AML-193 (cell line): ENCODE measurements at regions not wholly inside any gene's neighbourhood (a gene's known extent, or its start where the extent isn't known, plus 50 kb on each side); places are given as distances from the start of the nearest gene placed in this dataset.

Experiments
- DNase-seq, 2 experiments: peaks; one replicate each; lab custom pipeline; 2025; lab: John Stamatoyannopoulos, UW

GRCh38 chr14:96980835-96981234 is 183.7 kb downstream of the VRK1 start:
- no peak for DNase-seq

DNA sequence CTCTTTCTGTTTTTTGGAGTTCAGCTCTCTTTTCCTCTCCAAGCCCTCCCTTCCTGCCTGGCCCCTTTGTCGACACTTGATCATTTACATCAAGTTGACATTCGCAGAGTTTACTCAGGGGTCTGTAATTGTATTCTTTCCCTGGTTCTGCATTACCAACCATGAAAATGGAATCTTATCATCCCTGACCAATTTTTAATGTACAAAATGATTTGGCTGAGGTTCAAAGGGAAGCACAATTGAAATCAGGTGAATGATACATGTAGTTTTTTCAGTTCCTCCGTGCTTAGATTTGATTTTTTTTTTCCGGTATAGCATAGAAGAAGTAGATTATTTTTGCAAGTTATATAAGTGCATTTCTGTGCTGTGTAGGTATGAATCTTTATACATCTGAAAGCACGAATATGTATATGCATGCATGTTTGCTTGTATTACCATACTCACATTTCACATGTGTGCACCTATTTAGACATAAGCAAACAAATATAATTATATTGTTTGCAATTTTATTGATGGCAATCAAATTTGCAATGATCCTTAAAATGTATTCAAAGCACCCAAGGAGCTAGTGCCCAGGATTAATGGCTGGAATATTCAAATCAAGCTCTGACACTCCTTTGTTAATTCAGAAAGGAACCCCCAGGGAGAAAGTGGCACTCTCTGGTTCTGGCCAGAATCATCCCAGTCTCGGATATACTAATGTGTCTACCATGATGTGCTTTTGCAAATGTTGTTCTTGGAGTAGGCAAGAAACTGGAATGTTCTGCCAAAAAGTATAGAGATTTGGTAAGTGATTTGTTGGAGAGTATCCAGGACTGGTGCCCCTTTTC is 189.3 kb downstream of the VRK1 start:
- no peak for DNase-seq

- no peak for DNase-seq
These were observed 189.9 kb downstream of the VRK1 start for GRCh38 chr14:96987086-96987474.

GRCh38 chr14:96987771-96988170 is 190.6 kb downstream of the VRK1 start:
- DNase-seq, result no peak

DNA sequence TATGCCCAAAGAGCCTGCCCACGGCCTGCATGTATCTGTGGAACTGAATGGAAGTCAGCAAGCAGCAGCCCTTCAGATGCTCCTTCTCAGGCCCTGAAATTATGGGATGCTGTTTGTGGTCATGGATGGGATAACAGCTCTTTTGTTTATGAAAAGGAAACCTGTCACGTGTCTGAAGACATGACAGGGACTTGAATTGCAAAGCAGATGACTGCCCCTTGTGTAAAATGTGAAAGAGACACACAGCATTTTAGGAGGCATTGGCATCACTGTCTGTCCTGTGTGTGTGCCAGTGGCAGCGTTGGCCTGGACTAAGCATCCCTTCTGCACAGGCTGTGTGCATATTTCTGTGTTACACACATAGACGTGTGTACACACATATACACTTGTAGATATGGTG is 192.1 kb downstream of the VRK1 start:
- DNase-seq, result no peak

DNA sequence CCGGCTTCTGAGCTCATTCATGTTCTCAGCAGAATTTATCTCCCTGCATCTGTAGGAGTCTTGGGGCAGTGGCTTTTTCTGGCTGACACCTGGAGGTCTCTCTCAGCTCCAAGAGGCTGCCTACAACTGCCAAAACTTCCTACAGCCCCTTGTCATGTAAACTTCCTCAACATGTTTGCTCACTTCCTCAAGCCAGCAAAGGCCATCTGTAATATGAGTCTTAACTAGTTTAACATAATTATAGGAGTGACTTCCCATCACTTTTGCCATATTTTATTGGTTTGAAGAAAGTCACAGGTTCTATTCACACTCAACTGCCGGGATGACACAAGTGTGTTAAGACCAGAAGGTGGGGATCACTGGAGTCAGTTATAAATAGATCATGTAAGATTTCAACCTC is 194.0 kb downstream of the VRK1 start:
- no peak for DNase-seq

- DNase-seq, result no peak
These were observed 197.8 kb downstream of the VRK1 start for GRCh38 chr14:96994999-96995398.

- DNase-seq, result no peak
These were observed 200.1 kb downstream of the VRK1 start for GRCh38 chr14:96997269-96997668.

DNA sequence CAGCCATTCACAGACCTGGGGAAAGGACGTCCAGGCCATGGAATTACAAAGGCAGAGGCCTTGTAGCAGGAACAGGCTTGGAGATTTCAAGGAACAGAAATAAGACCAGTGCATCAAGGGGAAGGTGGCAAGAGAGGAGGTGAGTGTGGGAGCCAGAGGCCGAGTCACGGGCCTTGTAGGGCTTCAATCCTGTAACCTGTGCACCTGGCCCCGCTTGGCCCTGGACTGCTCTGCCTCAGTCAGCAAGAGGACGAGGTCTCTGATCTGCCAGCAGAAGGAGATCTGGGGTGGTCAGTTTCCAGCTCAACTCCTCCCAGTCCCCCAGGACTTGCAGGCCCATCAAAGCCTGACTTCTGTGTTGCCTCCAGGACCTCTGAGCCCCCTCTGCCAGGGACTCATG is 200.8 kb downstream of the VRK1 start:
- DNase-seq, result no peak

DNA sequence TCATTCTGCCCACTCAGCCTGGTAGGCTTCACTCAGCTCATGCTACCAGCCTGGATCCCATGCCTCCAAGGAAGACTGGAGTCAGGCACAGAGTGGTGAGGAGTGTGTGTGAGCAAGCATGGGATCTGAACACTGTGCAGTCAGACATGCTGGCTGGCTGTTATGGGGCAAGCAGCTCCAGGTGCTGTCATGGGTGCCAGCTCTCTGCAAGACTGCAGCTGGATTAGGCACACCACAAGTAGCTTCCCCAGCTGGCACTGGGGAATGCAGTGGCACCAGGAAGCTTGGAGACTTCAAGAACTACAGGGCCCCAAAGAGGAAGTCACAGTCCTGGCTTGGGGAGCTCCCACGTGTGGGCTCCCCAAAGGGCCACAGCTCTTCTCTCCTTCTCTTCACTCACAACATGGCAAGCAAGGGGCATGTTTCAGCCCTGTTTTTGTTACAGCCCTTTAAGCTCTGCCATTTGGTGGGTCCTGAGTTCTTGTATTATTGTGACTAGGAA is 202.5 kb downstream of the VRK1 start:
- DNase-seq, result no peak

- no peak for DNase-seq
These were observed 205.3 kb downstream of the VRK1 start for GRCh38 chr14:97002454-97002853.

GRCh38 chr14:97005934-97006333 is 208.8 kb downstream of the VRK1 start:
- no peak for DNase-seq

DNA sequence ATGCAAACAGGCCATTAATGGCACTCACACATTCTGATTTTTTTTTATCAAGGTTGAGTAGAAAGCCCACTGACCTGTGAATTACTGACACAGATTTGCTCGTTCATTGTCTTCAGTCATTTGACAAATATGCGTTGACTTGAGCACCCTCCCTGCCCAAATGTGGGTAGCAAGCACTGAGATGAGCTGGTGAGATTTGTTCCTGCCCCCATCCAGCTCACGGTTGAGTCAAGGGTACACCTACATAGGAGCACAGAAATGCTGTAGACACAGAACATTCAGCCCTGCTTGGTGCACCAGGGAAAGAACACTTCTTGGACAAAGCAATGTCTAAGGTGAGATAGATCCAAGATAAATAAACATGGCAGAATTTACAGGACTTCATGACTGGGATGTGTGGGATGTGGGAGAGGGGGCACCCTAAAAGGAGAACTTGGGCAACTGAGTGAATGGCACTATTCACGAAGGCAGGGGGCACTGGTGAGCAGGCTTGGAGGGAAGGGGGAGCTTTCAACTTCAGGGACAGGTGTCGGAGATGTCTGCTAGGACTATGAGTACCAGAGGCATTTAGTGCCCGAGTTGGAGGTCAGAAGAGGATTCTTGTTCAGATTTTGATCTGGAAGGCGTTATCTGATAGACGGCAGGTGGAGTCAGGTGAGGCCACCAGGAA is 213.4 kb downstream of the VRK1 start:
- no peak for DNase-seq

DNA sequence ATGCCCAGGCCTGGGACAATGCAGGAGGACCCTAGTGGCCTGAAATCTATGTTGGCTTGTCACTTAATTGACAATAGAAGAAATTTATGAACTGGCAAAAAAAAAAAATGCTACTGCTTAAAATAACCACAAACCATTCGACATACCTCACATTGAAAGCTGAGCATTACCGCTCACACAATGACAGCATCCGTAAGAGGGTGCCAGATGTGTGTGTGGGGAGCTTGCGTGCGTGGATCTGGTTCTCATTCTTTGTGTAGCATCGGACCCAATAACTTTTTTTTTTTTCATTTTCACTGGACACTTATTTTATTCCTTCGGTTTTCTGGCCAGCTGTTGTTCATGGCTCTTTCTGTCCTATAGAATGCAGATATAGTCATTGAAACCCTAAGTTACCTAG is 216.7 kb downstream of the VRK1 start:
- DNase-seq, result no peak

GRCh38 chr14:97021001-97021400 is 223.8 kb downstream of the VRK1 start:
- peak; percentile 21 to 25 for DNase-seq

GRCh38 chr14:97021571-97022168 is 224.5 kb downstream of the VRK1 start:
- DNase-seq, result no peak

- no peak for DNase-seq
These were observed 225.6 kb downstream of the VRK1 start for GRCh38 chr14:97022741-97023140.

DNA sequence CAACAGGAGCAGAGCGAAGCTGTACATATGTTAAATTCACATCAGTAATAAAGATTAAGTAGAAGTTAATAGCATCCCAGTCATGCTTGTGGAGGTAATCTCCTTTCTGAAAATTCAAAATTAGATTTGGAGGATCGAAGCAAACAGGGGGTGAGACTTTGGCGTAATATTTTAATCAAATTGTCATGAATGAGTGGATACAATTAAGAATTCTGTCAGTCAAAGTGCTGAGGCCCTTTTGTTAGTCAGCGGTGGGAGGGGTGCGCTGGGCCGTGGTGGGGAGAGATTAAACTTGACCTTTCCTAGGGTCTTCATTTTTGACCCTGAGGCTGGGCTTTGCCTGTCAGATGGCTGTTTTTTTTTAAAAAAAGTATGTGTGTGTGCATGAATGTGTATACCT is 226.7 kb downstream of the VRK1 start:
- no peak for DNase-seq

DNA sequence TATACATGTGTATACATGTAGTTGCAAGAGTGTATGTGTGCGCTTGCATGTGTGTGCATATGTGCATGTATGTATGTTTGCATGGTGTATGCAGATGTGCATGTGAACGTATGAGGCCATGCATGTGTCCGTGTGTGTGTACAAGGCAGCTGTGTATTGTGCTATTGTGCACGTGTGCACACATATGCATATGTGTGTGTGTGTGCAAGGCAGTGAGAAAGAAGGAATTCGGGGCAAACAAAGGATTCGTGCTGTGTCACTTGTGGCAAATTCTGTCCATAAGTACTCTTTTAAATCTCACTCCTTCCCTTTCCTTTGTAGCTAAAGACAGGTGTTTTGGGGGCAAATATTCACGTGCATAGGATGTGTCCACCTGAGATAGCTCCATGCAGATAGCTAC is 227.1 kb downstream of the VRK1 start:
- no peak for DNase-seq

DNA sequence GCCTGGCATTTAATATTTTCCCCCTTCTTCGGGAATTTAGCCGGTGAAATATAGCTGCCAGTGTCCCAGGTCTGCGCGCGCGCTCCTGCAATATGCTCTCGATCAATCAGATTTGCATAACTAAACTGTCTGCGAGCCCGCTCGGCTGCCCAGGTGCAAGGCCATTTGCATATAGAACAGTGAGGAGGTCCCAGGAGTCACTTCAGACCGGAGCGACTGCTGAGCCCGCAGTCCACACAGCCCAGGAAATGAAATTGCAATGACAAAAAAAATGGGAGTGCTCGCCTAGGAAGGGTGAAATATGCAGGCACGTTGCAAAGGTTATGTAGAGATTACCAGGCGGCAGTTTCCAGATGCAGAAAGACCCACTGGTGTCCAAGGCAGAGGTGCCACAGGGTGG is 228.5 kb downstream of the VRK1 start:
- no peak for DNase-seq

DNA sequence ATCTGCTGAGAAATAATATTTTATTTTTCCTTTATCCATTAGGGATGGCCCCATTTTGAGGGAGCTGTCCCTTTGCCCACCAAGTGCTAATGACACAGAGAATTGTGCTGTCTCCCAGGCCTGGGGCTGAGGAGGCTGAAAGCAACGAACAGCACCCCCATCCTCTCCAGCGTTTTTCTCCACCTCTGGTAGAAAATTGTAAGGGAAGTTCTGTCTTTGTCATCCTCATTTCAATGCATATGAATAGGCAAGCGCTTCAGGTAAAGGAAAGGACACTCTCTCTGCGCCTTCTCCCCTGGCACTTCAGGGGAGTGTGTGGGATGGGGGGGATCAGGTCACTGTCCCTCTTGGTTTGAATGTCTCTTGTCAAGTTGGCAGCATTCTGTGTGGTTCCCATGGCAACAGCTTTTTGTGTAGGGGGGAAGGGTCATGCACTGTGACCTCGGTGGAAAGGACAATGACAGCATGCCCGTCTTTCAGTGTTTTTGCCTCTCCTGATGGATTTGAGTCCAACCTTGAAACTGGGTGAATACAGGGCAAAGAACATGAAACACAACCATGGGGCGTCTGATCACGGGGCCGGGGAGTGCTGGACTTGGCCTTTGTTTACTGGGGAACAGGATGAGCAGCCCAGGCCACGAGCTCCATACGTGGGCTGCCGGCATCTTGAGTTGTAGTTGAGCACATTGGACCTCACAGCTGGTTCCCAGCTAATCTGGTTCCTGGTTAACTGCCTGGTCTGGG is 230.2 kb downstream of the VRK1 start:
- DNase-seq, result no peak

DNA sequence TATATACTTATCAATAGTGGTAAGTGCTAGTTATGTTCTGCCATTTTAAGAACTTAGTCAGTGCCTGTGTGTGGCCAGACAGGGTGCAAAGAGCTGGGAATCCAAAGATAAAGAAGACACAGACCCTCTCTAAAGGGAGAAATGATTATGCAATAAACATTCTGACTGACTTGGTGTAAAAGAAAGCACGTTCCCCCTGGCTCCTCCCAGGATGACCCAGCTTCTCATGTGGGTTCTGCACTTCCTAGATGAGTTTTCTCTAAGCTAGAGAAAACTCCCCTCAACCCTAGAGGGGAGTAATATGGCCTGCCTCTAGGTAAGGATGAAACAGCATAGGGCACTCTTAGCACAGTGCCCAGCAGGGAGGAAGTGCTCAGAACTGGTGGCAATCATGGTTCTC is 231.2 kb downstream of the VRK1 start:
- DNase-seq, result no peak
